ENCODE measurements at regions not wholly inside any gene's neighbourhood (a gene's known extent, or its start where the extent isn't known, plus 50 kb on each side); places are given as distances from the start of the nearest gene placed in this dataset.

DNA sequence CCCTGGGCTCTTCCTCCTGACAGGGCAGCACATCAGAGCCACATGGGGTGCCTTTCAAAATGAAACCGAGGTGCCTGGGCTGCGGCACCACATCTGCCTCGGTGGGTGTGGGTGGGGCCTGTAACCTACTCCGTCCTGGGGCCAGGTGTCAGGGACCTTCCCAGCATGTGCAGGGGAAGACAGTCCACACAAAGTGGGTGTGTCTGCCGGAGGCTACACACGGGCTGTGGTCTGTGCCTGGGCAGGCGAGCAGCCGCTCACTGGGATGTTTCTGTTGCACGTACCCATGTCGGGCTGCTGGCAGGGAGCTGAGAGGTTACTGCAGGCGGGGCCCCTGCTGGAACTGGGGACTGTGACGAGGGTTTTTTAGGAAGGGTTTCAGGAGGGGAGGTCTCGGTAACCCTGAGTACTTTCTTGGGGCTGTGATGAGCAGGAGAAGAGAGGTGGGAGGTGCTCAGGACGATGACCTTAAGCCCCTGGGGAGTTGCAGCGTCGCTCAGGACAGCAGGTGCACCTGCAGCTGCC is 351.2 kb downstream of the SEC14L1 start:
- Histone ChIP-seq H3K4me3 (ENCODE audit: low read depth, low read length) (no peak overlapping the region), H3K27me3 (ENCODE audit: control insufficient read depth, insufficient read depth, low read length) (no peaks in the 10 kb centered on the region), H3K36me3 (ENCODE audit: control insufficient read depth, insufficient read depth, low read length) (peaks cover 66% of the 10 kb centered on the region)
- TF ChIP-seq, protein P1, sequence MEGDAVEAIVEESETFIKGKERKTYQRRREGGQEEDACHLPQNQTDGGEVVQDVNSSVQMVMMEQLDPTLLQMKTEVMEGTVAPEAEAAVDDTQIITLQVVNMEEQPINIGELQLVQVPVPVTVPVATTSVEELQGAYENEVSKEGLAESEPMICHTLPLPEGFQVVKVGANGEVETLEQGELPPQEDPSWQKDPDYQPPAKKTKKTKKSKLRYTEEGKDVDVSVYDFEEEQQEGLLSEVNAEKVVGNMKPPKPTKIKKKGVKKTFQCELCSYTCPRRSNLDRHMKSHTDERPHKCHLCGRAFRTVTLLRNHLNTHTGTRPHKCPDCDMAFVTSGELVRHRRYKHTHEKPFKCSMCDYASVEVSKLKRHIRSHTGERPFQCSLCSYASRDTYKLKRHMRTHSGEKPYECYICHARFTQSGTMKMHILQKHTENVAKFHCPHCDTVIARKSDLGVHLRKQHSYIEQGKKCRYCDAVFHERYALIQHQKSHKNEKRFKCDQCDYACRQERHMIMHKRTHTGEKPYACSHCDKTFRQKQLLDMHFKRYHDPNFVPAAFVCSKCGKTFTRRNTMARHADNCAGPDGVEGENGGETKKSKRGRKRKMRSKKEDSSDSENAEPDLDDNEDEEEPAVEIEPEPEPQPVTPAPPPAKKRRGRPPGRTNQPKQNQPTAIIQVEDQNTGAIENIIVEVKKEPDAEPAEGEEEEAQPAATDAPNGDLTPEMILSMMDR (IDR thresholded peaks at IDR 0.05; ENCODE audit: insufficient read depth, low read length, severe bottlenecking) = no peak
- FAIRE-seq = no peak
- no peak for DNase-seq (ENCODE audit: low read depth)

DNA sequence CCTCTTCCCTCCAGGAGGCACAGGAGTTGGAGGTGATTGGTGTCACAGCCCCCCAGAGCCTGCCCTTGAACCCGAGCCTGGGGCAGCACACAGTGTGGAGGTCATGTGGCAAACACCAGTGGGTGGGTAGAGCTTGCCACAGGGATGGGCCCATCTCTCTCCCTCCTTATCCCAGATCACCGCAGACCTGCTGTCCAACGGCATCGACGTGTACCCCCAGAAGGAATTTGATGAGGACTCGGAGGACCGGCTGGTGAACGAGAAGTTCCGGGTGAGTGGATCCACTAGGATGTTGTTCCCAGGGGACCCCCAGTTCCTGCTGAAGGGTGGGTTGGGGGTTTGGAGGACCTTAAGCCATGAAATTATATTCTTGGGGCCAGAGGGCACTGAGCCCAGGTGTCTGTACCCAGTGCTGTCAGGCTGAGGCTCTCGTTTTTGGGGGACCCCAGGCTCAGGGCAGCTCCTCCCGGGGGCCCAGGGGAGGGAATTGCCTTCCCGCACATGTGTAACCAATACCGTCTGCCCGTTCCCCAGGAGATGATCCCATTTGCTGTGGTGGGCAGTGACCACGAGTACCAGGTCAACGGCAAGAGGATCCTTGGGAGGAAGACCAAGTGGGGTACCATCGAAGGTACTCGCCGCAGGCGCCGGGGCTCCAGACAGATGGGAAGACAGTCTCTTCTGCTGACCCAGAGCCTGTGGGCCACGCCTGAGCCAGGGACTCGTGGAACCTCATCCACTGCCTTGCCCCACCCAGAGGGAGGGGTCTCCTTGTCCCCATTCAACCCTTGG is 351.9 kb downstream of the SEC14L1 start:
- TF ChIP-seq, protein P1 (IDR thresholded peaks at IDR 0.05; ENCODE audit: insufficient read depth, low read length, severe bottlenecking) = no peak
- Histone ChIP-seq H3K4me3 (ENCODE audit: low read depth, low read length) (no peak overlapping the region), H3K36me3 (ENCODE audit: control insufficient read depth, insufficient read depth, low read length) (peaks cover 67% of the 10 kb centered on the region), H3K27me3 (ENCODE audit: control insufficient read depth, insufficient read depth, low read length) (no peaks in the 10 kb centered on the region)
- FAIRE-seq (peak; percentile 7), DNase-seq (ENCODE audit: low read depth) (no peak)

DNA sequence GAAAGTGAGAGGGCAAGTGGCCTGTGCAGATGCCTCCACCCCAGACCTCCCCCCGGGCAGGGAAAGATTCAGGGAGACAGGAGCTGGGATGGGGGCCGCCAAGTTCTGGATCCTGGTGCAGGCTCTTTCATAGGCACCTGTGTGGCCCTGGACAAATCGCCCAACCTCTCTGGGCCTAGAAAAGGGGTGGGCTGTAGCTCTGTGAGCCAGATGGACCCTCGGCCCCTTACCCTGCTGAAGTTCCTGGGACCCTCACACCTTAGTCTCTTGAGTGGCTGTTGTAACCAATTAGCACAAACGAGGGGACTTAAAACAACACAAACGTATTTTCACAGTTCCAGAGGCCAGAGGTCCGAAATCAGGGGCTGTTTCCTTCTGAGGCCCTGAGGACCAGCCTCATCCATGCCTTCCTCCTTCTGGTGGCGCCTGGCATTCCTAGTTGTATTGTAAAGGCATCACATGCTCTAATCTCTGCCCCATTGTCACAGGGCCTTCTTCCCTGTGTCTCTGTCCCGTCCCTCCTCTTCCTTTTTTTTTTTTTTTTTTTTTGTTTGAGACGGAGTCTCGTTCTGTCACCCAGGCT is 352.6 kb downstream of the SEC14L1 start:
- no peak for DNase-seq (ENCODE audit: low read depth)
- no peak for FAIRE-seq
- H3K27me3 ChIP-seq (ENCODE audit: control insufficient read depth, insufficient read depth, low read length) = no peaks in the 10 kb centered on the region
- no peak overlapping the region for H3K4me3 ChIP-seq (ENCODE audit: low read depth, low read length)
- TF ChIP-seq, protein P1 (IDR thresholded peaks at IDR 0.05; ENCODE audit: insufficient read depth, low read length, severe bottlenecking) = no peak
- peaks cover 65% of the 10 kb centered on the region for H3K36me3 ChIP-seq (ENCODE audit: control insufficient read depth, insufficient read depth, low read length)

DNA sequence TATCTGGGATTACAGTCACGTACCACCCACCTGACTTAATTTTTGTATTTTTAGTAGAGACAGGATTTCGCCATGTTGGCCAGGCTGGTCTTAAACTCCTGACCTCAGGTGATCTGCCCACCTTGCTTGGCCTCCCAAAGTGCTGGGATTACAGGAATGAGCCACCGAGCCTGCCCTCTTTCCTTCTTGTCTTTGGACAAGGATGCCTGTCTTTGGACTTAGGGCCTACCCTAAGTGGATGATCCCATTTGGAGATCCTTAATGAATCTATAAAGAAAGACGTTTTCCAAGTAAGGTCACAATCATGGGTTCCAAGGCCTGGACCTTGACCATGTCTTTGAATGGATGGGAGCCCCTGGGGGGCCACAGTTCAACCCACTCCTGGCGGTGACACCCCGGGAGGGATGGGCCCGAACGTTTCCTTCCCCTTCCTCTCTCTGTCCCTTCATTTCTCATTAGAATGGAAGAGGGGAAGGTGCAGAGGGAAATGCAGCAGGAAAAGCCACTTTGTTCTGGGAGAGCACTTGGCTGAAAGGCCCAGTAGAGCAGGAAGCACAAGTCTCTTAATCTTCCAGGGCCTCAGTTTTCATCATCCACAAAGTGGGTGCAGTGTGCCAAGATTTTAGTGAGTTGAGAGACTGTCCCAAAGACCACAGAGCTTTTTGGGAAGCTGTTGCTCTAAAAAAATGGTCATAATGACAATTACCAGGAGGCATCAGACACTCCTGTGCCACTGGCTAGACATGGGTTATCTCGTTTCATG is 353.3 kb downstream of the SEC14L1 start:
- Histone ChIP-seq H3K27me3 (ENCODE audit: control insufficient read depth, insufficient read depth, low read length) (no peaks in the 10 kb centered on the region), H3K36me3 (ENCODE audit: control insufficient read depth, insufficient read depth, low read length) (peaks cover 64% of the 10 kb centered on the region), H3K4me3 (ENCODE audit: low read depth, low read length) (no peak overlapping the region)
- FAIRE-seq = peak; percentile 60
- TF ChIP-seq, protein P1 (IDR thresholded peaks at IDR 0.05; ENCODE audit: insufficient read depth, low read length, severe bottlenecking) = no peak
- no peak for DNase-seq (ENCODE audit: low read depth)

DNA sequence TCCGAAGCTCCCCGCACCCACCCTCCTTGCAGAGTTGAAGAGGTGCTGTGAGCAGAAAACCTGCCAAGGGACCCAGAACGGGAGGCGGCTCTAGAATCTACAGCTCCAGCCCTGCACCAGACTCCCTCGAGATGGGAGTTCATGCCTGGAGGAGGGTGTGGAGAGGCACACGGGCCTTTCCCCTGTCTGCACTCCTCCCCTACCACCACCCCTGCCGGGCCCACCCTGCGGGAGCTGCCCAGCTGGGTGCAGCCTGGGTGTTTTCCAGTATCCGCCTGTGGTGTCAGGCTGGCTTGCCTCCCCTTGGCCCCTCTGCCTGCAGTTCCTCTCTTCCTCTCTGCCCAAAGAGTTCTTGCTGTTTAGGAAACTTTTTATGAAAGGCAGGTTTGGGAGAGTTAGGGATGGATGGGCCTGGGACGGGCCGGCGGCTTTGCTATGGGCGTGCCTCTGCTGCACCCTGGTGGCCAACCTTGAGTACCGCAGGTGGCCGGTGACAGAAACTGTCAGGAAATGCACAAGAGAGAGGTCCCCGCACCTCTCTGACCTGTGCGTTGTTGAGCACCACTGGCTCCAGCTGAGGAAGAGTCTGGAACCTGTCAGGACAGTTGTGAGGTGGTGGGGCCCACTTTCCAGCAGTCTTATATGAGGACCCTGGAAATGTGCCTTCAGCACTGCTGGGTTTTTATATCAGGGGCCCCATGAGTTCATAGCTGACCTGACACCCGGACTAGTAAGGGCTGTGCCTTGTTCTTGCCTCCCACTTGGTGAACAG is 354.1 kb downstream of the SEC14L1 start:
- H3K27me3 ChIP-seq (ENCODE audit: control insufficient read depth, insufficient read depth, low read length) = no peaks in the 10 kb centered on the region
- FAIRE-seq = no peak
- H3K4me3 ChIP-seq (ENCODE audit: low read depth, low read length) = no peak overlapping the region
- H3K36me3 ChIP-seq (ENCODE audit: control insufficient read depth, insufficient read depth, low read length) = peaks cover 62% of the 10 kb centered on the region
- DNase-seq (ENCODE audit: low read depth) = peak; percentile 48
- TF ChIP-seq, protein P1 (IDR thresholded peaks at IDR 0.05; ENCODE audit: insufficient read depth, low read length, severe bottlenecking) = peak; percentile 90

Data from bronchial epithelial cell (primary cell).